ENCODE measurements at regions not wholly inside any gene's neighbourhood (a gene's known extent, or its start where the extent isn't known, plus 50 kb on each side); places are given as distances from the start of the nearest gene placed in this dataset.

DNA sequence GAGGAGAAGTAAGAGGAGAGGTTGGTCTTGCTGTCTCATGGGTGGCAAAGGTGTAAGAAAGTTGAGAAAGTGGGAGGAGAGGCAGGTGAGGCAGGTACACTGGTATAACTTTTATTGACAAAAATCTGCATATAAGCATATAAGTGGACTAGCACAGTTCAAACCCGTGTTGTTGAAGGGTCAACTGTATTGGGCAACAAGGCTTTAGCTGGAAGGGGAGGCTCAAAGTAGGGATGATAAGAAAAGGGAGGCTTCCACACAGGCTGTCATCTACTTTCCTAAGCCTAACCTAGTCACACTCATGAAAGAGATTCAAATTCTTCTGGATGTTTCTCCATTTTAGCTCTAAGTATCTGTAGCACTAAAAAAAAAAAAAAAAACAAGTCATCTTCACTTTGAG, 188.1 kb upstream of the SEMA6D start:
- no peaks in the 10 kb centered on the region for H3K4me1 Mint-ChIP-seq
- H3K36me3 Mint-ChIP-seq (ENCODE audit: low read depth) = no peaks in the 10 kb centered on the region
- TF ChIP-seq CTCF (conservative IDR thresholded peaks at IDR 0.05) = no peak
- H3K27ac Mint-ChIP-seq (ENCODE audit: unreplicated experiment) = no peak overlapping the region
- DNase-seq (ENCODE audit: low read depth, low spot score) = no peak
- no peaks in the 10 kb centered on the region for H3K27me3 Mint-ChIP-seq (ENCODE audit: low read depth)
- H3K9me3 Mint-ChIP-seq = no peaks in the 10 kb centered on the region
- no peak overlapping the region for H3K4me3 Mint-ChIP-seq

- DNase-seq (ENCODE audit: low read depth, low spot score) = no peak
- H3K27me3 Mint-ChIP-seq (ENCODE audit: low read depth) = peaks cover 2% of the 10 kb centered on the region
- no peak overlapping the region for H3K27ac Mint-ChIP-seq (ENCODE audit: unreplicated experiment)
- H3K36me3 Mint-ChIP-seq (ENCODE audit: low read depth) = no peaks in the 10 kb centered on the region
- H3K9me3 Mint-ChIP-seq = no peaks in the 10 kb centered on the region
- TF ChIP-seq CTCF (conservative IDR thresholded peaks at IDR 0.05) = no peak
- no peaks in the 10 kb centered on the region for H3K4me1 Mint-ChIP-seq
- H3K4me3 Mint-ChIP-seq = no peak overlapping the region
Measured at GRCh38 chr15:47534673-47535072, 182.6 kb upstream of the SEMA6D start.

- H3K36me3 Mint-ChIP-seq (ENCODE audit: low read depth) = no peaks in the 10 kb centered on the region
- H3K27ac Mint-ChIP-seq (ENCODE audit: unreplicated experiment) = no peak overlapping the region
- TF ChIP-seq CTCF (conservative IDR thresholded peaks at IDR 0.05) = no peak
- H3K27me3 Mint-ChIP-seq (ENCODE audit: low read depth) = peaks cover 2% of the 10 kb centered on the region
- no peak for DNase-seq (ENCODE audit: low read depth, low spot score)
- no peaks in the 10 kb centered on the region for H3K4me1 Mint-ChIP-seq
- H3K9me3 Mint-ChIP-seq = peaks cover 3% of the 10 kb centered on the region
- no peak overlapping the region for H3K4me3 Mint-ChIP-seq
Measured at GRCh38 chr15:47541562-47541961, 175.7 kb upstream of the SEMA6D start.

DNA sequence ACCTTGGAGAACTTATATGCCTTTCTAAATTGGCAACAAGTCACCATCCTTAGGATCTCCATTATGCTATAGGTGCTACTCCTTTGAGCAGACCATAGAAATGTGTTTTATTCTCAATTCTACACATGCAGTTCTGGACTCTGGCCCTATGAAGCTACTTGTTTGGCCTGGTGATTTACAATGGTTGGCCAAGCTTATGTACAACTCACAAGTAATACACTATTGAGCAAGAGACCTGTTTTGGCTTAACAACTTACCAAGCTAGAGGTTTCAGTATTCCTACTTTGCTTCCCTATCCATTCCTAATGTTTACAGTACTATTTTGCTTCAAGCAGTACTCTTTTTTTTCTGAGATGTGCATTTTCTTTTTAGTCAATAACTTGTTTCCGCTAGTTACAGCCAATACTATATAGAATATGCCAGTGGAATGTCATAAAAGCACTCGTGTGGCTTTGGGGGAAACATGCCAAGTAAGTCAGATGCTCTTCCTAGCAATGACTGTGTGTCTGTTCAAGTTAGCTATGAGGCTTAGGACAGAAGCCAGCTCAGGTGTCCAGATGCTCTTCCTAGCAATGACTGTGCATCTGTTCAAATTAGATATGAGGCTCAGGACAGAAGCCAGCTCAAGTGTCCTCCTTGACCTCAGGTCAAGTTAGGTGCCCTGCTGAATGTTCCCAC, 174.9 kb upstream of the SEMA6D start:
- Mint-ChIP-seq H3K9me3 (peaks cover 3% of the 10 kb centered on the region), H3K4me3 (no peak overlapping the region), H3K4me1 (no peaks in the 10 kb centered on the region), H3K27ac (ENCODE audit: unreplicated experiment) (no peak overlapping the region), H3K36me3 (ENCODE audit: low read depth) (no peaks in the 10 kb centered on the region), H3K27me3 (ENCODE audit: low read depth) (no peaks in the 10 kb centered on the region)
- DNase-seq (ENCODE audit: low read depth, low spot score) = no peak
- no peak for TF ChIP-seq CTCF (conservative IDR thresholded peaks at IDR 0.05)

- no peak for TF ChIP-seq CTCF (conservative IDR thresholded peaks at IDR 0.05)
- H3K27me3 Mint-ChIP-seq (ENCODE audit: low read depth) = no peaks in the 10 kb centered on the region
- no peak overlapping the region for H3K27ac Mint-ChIP-seq (ENCODE audit: unreplicated experiment)
- H3K4me3 Mint-ChIP-seq = no peak overlapping the region
- H3K36me3 Mint-ChIP-seq (ENCODE audit: low read depth) = no peaks in the 10 kb centered on the region
- DNase-seq (ENCODE audit: low read depth, low spot score) = no peak
- H3K4me1 Mint-ChIP-seq = no peaks in the 10 kb centered on the region
- H3K9me3 Mint-ChIP-seq = no peaks in the 10 kb centered on the region
Measured at GRCh38 chr15:47548231-47548630, 169.1 kb upstream of the SEMA6D start.
